KMS-11 (cell line): ENCODE measurements at regions not wholly inside any gene's neighbourhood (a gene's known extent, or its start where the extent isn't known, plus 50 kb on each side); places are given as distances from the start of the nearest gene placed in this dataset.

Experiments used
- H2AFZ ChIP-seq: fragments of 200-600 bp; sonication (generic); 2 replicates; pipeline ENCODE4 v1.6.1; 2016; ENCODE audit warnings: antibody characterized with exemption, mixed run types, low read depth
- H3K27ac ChIP-seq: fragments of 200-600 bp; sonication (generic); 2 replicates; pipeline ENCODE4 v1.6.1; 2016; ENCODE audit warnings: mild to moderate bottlenecking, mixed run types
- H3K27me3 ChIP-seq: fragments of 200-600 bp; sonication (generic); 2 replicates; pipeline ENCODE4 v1.6.1; 2017; ENCODE audit warnings: mild to moderate bottlenecking, low read depth, mixed run types, moderate library complexity; ENCODE audit not compliant: insufficient read depth
- H3K36me3 ChIP-seq: fragments of 200-600 bp; sonication (generic); 2 replicates; pipeline ENCODE4 v1.6.1; 2017; ENCODE audit warnings: mild to moderate bottlenecking, mixed run types; ENCODE audit not compliant: insufficient read depth
- H3K4me1 ChIP-seq: fragments of 200-600 bp; sonication (generic); 2 replicates; pipeline ENCODE4 v1.6.1; 2016; ENCODE audit warnings: mild to moderate bottlenecking, low read depth, mixed run types; ENCODE audit not compliant: poor library complexity, severe bottlenecking
- H3K4me2 ChIP-seq: fragments of 200-600 bp; sonication (generic); 2 replicates; pipeline ENCODE4 v1.7.0; 2016; ENCODE audit warnings: mild to moderate bottlenecking, mixed run types
- H3K4me3 ChIP-seq: fragments of 200-600 bp; sonication (generic); IDR thresholded peaks from 2 replicates; pipeline ENCODE4 v1.6.1; 2017; ENCODE audit warnings: low read depth, low read length, mixed read lengths; ENCODE audit not compliant: insufficient read depth
- H3K79me2 ChIP-seq: fragments of 200-600 bp; sonication (generic); 2 replicates; pipeline ENCODE4 v1.6.1; 2016; ENCODE audit warnings: low read depth, mixed run types; ENCODE audit not compliant: insufficient read depth
- H3K9ac ChIP-seq: fragments of 200-600 bp; sonication (generic); 2 replicates; pipeline ENCODE4 v1.6.1; 2016; ENCODE audit warnings: mild to moderate bottlenecking, mixed run types
- H4K20me1 ChIP-seq: fragments of 200-600 bp; sonication (generic); 2 replicates; pipeline ENCODE4 v1.6.1; 2016; ENCODE audit warnings: mild to moderate bottlenecking, mixed run types; ENCODE audit not compliant: insufficient read depth
- TF ChIP-seq, protein P1 (sequence below): fragments of 200-600 bp; sonication (generic); conservative IDR thresholded peaks from 2 replicates; pipeline ENCODE4 v1.6.1; 2017; ENCODE audit warnings: low read depth, mild to moderate bottlenecking, antibody characterized with exemption, low read length, moderate library complexity, mixed read lengths

DNA sequence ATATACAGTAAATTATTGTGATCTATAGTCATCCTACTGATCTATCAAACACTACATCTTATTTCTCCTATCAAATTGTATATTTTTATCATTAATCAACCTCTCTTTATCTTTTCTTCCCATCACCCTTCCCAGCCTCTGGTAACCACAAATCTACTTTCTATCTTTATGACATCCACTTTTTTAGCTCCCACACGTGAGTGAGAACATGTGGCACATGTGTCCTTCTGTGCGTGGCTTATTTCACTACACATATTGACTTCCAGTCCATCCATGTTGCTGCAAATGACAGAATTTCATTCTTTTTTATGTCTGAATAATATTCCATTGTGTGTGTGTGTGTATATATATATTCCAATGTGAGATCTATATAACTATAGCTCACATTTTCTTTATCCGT is 67.8 kb upstream of the TBX5 start:
- Histone ChIP-seq H2AFZ (no peak overlapping the region), H3K36me3 (no peaks in the 10 kb centered on the region), H3K9ac (no peak overlapping the region), H3K4me3 (no peak overlapping the region), H3K27ac (no peak overlapping the region), H3K4me2 (no peak overlapping the region), H4K20me1 (no peaks in the 10 kb centered on the region), H3K27me3 (no peaks in the 10 kb centered on the region), H3K4me1 (no peaks in the 10 kb centered on the region), H3K79me2 (no peaks in the 10 kb centered on the region)
- TF ChIP-seq, protein P1, sequence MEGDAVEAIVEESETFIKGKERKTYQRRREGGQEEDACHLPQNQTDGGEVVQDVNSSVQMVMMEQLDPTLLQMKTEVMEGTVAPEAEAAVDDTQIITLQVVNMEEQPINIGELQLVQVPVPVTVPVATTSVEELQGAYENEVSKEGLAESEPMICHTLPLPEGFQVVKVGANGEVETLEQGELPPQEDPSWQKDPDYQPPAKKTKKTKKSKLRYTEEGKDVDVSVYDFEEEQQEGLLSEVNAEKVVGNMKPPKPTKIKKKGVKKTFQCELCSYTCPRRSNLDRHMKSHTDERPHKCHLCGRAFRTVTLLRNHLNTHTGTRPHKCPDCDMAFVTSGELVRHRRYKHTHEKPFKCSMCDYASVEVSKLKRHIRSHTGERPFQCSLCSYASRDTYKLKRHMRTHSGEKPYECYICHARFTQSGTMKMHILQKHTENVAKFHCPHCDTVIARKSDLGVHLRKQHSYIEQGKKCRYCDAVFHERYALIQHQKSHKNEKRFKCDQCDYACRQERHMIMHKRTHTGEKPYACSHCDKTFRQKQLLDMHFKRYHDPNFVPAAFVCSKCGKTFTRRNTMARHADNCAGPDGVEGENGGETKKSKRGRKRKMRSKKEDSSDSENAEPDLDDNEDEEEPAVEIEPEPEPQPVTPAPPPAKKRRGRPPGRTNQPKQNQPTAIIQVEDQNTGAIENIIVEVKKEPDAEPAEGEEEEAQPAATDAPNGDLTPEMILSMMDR, result no peak

DNA sequence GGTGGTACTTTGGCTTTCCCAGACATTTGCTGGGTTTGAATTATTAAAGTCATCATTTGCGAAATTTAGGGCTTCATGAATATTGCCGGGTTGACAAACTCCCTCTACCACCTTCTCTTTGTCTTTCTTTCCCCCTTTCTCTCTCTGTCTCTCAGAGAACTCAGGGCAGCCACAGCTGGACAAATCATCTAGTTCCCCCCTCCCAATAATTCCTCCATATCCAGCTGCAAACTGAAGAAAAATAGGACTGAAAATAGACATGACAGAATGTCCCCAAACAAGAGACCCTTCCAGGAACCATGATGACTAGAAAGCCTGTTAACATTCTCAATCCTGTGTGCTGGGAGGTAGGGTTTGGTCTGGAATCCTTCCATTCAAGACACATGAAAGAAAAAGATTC is 67.1 kb upstream of the TBX5 start:
- Histone ChIP-seq H3K27me3 (no peaks in the 10 kb centered on the region), H4K20me1 (no peaks in the 10 kb centered on the region), H3K27ac (no peak overlapping the region), H3K36me3 (no peaks in the 10 kb centered on the region), H3K9ac (no peak overlapping the region), H3K79me2 (no peaks in the 10 kb centered on the region), H3K4me1 (no peaks in the 10 kb centered on the region), H2AFZ (no peak overlapping the region), H3K4me3 (no peak overlapping the region), H3K4me2 (no peak overlapping the region)
- TF ChIP-seq, protein P1, result no peak

DNA sequence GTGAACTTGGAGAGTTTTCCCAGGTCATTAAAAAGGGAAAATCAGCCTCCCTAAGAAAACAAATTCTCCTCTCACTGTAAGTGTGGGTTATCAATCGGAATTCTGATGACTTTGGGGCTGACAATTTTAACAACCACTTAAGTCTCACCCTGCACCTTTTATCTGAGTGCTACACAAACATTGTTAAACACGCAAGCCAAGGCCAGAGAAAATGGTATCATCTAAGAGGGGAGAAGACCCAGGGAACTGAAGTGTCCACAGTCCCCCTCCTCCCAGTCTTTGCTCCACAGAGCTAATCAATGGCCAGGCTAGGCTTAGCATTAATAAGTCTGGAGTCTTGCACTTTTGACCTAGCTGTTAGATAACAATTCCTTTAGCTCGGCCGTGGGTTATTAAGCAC is 51.7 kb upstream of the TBX5 start:
- H3K4me3 ChIP-seq, result no peak overlapping the region
- no peak overlapping the region for H3K9ac ChIP-seq
- no peak overlapping the region for H3K27ac ChIP-seq
- H3K4me2 ChIP-seq, result no peak overlapping the region
- no peaks in the 10 kb centered on the region for H3K4me1 ChIP-seq
- no peaks in the 10 kb centered on the region for H3K27me3 ChIP-seq
- TF ChIP-seq, protein P1, result no peak
- H2AFZ ChIP-seq, result no peak overlapping the region
- no peaks in the 10 kb centered on the region for H3K36me3 ChIP-seq
- no peaks in the 10 kb centered on the region for H3K79me2 ChIP-seq
- no peaks in the 10 kb centered on the region for H4K20me1 ChIP-seq
